Endothelial cell of umbilical vein (primary cell): ENCODE measurements at regions not wholly inside any gene's neighbourhood (a gene's known extent, or its start where the extent isn't known, plus 50 kb on each side); places are given as distances from the start of the nearest gene placed in this dataset.

ENCODE experiments used
- EZH2 ChIP-seq: IDR thresholded peaks from 2 replicates; pipeline ENCODE4 v1.6.1; 2012; ENCODE audit warnings: borderline replicate concordance, low read depth, mild to moderate bottlenecking, moderate library complexity, low read length, inconsistent platforms; ENCODE audit not compliant: severe bottlenecking
- FOS ChIP-seq: IDR thresholded peaks from 2 replicates; pipeline ENCODE4 v1.6.1; 2011; ENCODE audit warnings: mild to moderate bottlenecking, low read length, moderate library complexity, borderline replicate concordance; ENCODE audit not compliant: insufficient read depth
- POLR2A ChIP-seq: IDR thresholded peaks from 2 replicates; pipeline ENCODE4 v1.6.1; 2012; ENCODE audit warnings: low read depth, mild to moderate bottlenecking, control low read depth, low read length
- TF ChIP-seq, protein P1 (sequence below), 2 donors: IDR thresholded peaks; 1 replicate in 1 of 2; 2 replicates in 1 of 2; pipeline ENCODE4 v1.5.1; 2011; ENCODE audit warnings: low read length in 2 of 2, mild to moderate bottlenecking in 2 of 2, moderate library complexity in 2 of 2, control low read depth in 1 of 2, inconsistent platforms in 1 of 2, low read depth in 1 of 2; ENCODE audit not compliant: insufficient read depth in 1 of 2; ENCODE audit errors: extremely low read depth in 1 of 2

DNA sequence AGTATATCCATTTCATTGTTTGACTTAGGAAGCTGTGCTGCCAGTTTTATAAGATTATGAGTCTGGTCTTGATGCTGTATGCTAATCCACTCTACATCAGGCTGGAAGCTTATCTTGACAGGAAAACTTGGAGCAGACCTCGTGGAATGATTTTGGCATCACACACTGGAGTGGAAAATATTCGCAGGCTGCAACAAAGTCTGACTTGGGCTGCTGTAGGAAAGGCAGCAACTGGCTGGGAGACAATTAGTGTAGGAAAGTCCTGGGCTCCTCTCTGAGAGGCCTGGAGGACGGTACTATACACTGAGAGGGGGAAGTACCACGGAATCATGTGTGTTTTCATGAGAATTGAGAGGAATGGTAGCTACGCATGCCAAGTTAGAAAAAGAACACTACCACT, 383.7 kb downstream of the ETNK1 start:
- TF ChIP-seq, protein P1, sequence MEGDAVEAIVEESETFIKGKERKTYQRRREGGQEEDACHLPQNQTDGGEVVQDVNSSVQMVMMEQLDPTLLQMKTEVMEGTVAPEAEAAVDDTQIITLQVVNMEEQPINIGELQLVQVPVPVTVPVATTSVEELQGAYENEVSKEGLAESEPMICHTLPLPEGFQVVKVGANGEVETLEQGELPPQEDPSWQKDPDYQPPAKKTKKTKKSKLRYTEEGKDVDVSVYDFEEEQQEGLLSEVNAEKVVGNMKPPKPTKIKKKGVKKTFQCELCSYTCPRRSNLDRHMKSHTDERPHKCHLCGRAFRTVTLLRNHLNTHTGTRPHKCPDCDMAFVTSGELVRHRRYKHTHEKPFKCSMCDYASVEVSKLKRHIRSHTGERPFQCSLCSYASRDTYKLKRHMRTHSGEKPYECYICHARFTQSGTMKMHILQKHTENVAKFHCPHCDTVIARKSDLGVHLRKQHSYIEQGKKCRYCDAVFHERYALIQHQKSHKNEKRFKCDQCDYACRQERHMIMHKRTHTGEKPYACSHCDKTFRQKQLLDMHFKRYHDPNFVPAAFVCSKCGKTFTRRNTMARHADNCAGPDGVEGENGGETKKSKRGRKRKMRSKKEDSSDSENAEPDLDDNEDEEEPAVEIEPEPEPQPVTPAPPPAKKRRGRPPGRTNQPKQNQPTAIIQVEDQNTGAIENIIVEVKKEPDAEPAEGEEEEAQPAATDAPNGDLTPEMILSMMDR (IDR thresholded peaks at IDR 0.05; ENCODE audit: extremely low read depth in 1 of 2, insufficient read depth in 1 of 2, low read depth in 1 of 2, low read length in 2 of 2) = no peak
- no peak for TF ChIP-seq EZH2
- no peak for TF ChIP-seq FOS
- no peak for TF ChIP-seq POLR2A
